DMS 273 (cell line): ENCODE measurements at regions not wholly inside any gene's neighbourhood (a gene's known extent, or its start where the extent isn't known, plus 50 kb on each side); places are given as distances from the start of the nearest gene placed in this dataset.
"Not testable (repeated sequence)": the region's sequence is repeated elsewhere in the genome, so short reads cannot be mapped to it uniquely, and the experiment has no call there.

ENCODE experiments used
- DNase-seq: peaks from one replicate; lab custom pipeline; 2025; ENCODE audit not compliant: unreplicated experiment; lab: John Stamatoyannopoulos, UW

- DNase-seq: no peak
Measured at GRCh38 chr1:29387210-29387609, 150.9 kb downstream of the PTPRU start.

GRCh38 chr1:29386453-29386852, 150.1 kb downstream of the PTPRU start:
- DNase-seq: not testable (repeated sequence)

- DNase-seq: no peak
Measured at GRCh38 chr1:29385966-29386365, 149.6 kb downstream of the PTPRU start.

GRCh38 chr1:29384496-29385015, 148.2 kb downstream of the PTPRU start:
- DNase-seq: no peak

- DNase-seq: peak; percentile 30
Measured at GRCh38 chr1:29383746-29384371, 147.5 kb downstream of the PTPRU start.

- DNase-seq: no peak
Measured at GRCh38 chr1:29382851-29383745, 146.8 kb downstream of the PTPRU start.

GRCh38 chr1:29381426-29381825, 145.1 kb downstream of the PTPRU start:
- no peak for DNase-seq

- no peak for DNase-seq
Measured at GRCh38 chr1:29380532-29380931, 144.2 kb downstream of the PTPRU start.

- peak; percentile 86 for DNase-seq
Measured at GRCh38 chr1:29379443-29380073, 143.2 kb downstream of the PTPRU start.
